ENCODE measurements at regions not wholly inside any gene's neighbourhood (a gene's known extent, or its start where the extent isn't known, plus 50 kb on each side); places are given as distances from the start of the nearest gene placed in this dataset.

GRCh38 chr4:127441571-127441970 is 191.2 kb upstream of the INTU start:
- Histone ChIP-seq H3K9me3 (no peaks in the 10 kb centered on the region), H3K36me3 (no peaks in the 10 kb centered on the region), H3K4me3 (no peak overlapping the region), H3K27me3 (no peaks in the 10 kb centered on the region), H3K4me1 (no peaks in the 10 kb centered on the region), H3K27ac (no peak overlapping the region)
- intact Hi-C loops (cut with DNase I): no loop called here
- no peak for TF ChIP-seq POLR2A (IDR thresholded peaks at IDR 0.05)
- TF ChIP-seq CTCF (IDR thresholded peaks at IDR 0.05): no peak
- no peak for DNase-seq

GRCh38 chr4:127445471-127445870 is 187.3 kb upstream of the INTU start:
- no peak overlapping the region for H3K4me3 ChIP-seq
- 49 to 57% methylated on average over 3 of the region's 3 CpGs for WGBS, 2 donors
- no peak for DNase-seq
- H3K36me3 ChIP-seq: no peaks in the 10 kb centered on the region
- no peaks in the 10 kb centered on the region for H3K27me3 ChIP-seq
- intact Hi-C loops (cut with DNase I): no loop called here
- no peaks in the 10 kb centered on the region for H3K9me3 ChIP-seq
- no peak for TF ChIP-seq CTCF (IDR thresholded peaks at IDR 0.05)
- TF ChIP-seq EP300 (IDR thresholded peaks at IDR 0.05): no peak
- TF ChIP-seq POLR2A (IDR thresholded peaks at IDR 0.05): no peak
- no peak for TF ChIP-seq POLR2AphosphoS5 (IDR thresholded peaks at IDR 0.05)
- H3K27ac ChIP-seq: no peak overlapping the region
- no peaks in the 10 kb centered on the region for H3K4me1 ChIP-seq

GRCh38 chr4:127446427-127446885 is 186.3 kb upstream of the INTU start:
- Histone ChIP-seq H3K27me3 (no peaks in the 10 kb centered on the region), H3K9me3 (no peaks in the 10 kb centered on the region), H3K36me3 (no peaks in the 10 kb centered on the region), H3K27ac (no peak overlapping the region), H3K4me3 (no peak overlapping the region), H3K4me1 (no peaks in the 10 kb centered on the region)
- intact Hi-C loops (cut with DNase I): no loop called here
- TF ChIP-seq CTCF (IDR thresholded peaks at IDR 0.05): no peak
- DNase-seq: no peak
- 51 to 65% methylated on average over 4 of the region's 4 CpGs for WGBS, 2 donors

- Histone ChIP-seq H3K4me1 (no peaks in the 10 kb centered on the region), H3K9me3 (no peaks in the 10 kb centered on the region), H3K27me3 (no peaks in the 10 kb centered on the region), H3K36me3 (no peaks in the 10 kb centered on the region), H3K4me3 (no peak overlapping the region), H3K27ac (no peak overlapping the region)
- no peak for DNase-seq
- TF ChIP-seq EP300 (IDR thresholded peaks at IDR 0.05) (no peak), POLR2A (IDR thresholded peaks at IDR 0.05) (no peak), CTCF (IDR thresholded peaks at IDR 0.05) (no peak), POLR2AphosphoS5 (IDR thresholded peaks at IDR 0.05) (no peak)
- WGBS, 2 donors: 82 to 89% methylated on average over 1 of the region's 1 CpG
- intact Hi-C loops (cut with DNase I): no loop called here
Measured at GRCh38 chr4:127448986-127449385, 183.8 kb upstream of the INTU start.

- H3K9me3 ChIP-seq: no peaks in the 10 kb centered on the region
- H3K4me3 ChIP-seq: no peak overlapping the region
- no peaks in the 10 kb centered on the region for H3K27me3 ChIP-seq
- H3K36me3 ChIP-seq: no peaks in the 10 kb centered on the region
- intact Hi-C loops (cut with DNase I): no loop called here
- no peak overlapping the region for H3K27ac ChIP-seq
- TF ChIP-seq POLR2AphosphoS5 (IDR thresholded peaks at IDR 0.05): no peak
- no peak for TF ChIP-seq POLR2A (IDR thresholded peaks at IDR 0.05)
- TF ChIP-seq EP300 (IDR thresholded peaks at IDR 0.05): no peak
- no peak for TF ChIP-seq CTCF (IDR thresholded peaks at IDR 0.05)
- DNase-seq: no peak
- no peaks in the 10 kb centered on the region for H3K4me1 ChIP-seq
Measured at GRCh38 chr4:127449449-127449848, 183.3 kb upstream of the INTU start.
